Progenitor cell of endocrine pancreas (in vitro differentiated cells): ENCODE measurements at regions not wholly inside any gene's neighbourhood (a gene's known extent, or its start where the extent isn't known, plus 50 kb on each side); places are given as distances from the start of the nearest gene placed in this dataset.

ENCODE experiments used
- DNase-seq: peaks from one replicate; pipeline ENCODE4 v3.0.0; 2021; ENCODE audit warnings: low spot score; ENCODE audit not compliant: unreplicated experiment
- H3K27ac Mint-ChIP-seq: 2 replicates; pipeline ENCODE4 v1.8.0; 2021; ENCODE audit warnings: mild to moderate bottlenecking, moderate library complexity, mixed read lengths
- H3K27me3 Mint-ChIP-seq: 2 replicates; pipeline ENCODE4 v1.8.0; 2021; ENCODE audit warnings: mixed read lengths
- H3K36me3 Mint-ChIP-seq: 2 replicates; pipeline ENCODE4 v1.8.0; 2022; ENCODE audit warnings: mixed read lengths; ENCODE audit not compliant: insufficient read depth
- H3K4me1 Mint-ChIP-seq: 2 replicates; pipeline ENCODE4 v1.8.0; 2021; ENCODE audit warnings: low read depth, mixed read lengths
- H3K4me3 Mint-ChIP-seq: 2 replicates; pipeline ENCODE4 v1.8.0; 2021; ENCODE audit warnings: low read depth, mild to moderate bottlenecking, moderate library complexity, mixed read lengths
- H3K9me3 Mint-ChIP-seq: 2 replicates; pipeline ENCODE4 v1.8.0; 2021; ENCODE audit warnings: low read depth, mixed read lengths
- TF ChIP-seq, protein P1 (sequence below): fragments of 200-600 bp; sonication (generic); IDR thresholded peaks from one replicate; pipeline ENCODE4 v1.5.0; 2021; ENCODE audit warnings: antibody characterized with exemption, mild to moderate bottlenecking; ENCODE audit not compliant: unreplicated experiment

DNA sequence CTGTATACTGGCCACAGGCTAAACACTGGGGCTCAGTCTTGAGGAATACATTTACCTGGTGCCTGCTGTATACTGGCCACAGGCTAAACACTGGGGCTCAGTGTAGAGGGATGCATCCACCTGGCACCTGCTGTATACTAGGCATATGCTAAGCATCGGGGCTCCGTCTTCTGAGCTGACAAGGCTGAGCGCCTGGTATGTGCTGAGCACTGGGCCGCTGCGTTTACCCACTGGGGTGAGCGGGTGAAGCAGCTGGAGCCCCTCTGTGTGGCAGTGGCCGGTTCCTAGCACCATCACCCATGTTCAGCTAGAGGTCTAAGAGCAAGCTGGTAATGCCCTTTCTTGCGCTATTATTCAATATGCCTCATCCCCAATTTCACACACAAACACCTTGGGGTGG lies 93.4 kb downstream of the ADRA2C start:
- Mint-ChIP-seq H3K27ac (no peak overlapping the region), H3K27me3 (peaks cover 50% of the 10 kb centered on the region), H3K4me3 (no peak overlapping the region), H3K4me1 (peaks cover 1% of the 10 kb centered on the region), H3K9me3 (no peaks in the 10 kb centered on the region), H3K36me3 (no peaks in the 10 kb centered on the region)
- TF ChIP-seq, protein P1, sequence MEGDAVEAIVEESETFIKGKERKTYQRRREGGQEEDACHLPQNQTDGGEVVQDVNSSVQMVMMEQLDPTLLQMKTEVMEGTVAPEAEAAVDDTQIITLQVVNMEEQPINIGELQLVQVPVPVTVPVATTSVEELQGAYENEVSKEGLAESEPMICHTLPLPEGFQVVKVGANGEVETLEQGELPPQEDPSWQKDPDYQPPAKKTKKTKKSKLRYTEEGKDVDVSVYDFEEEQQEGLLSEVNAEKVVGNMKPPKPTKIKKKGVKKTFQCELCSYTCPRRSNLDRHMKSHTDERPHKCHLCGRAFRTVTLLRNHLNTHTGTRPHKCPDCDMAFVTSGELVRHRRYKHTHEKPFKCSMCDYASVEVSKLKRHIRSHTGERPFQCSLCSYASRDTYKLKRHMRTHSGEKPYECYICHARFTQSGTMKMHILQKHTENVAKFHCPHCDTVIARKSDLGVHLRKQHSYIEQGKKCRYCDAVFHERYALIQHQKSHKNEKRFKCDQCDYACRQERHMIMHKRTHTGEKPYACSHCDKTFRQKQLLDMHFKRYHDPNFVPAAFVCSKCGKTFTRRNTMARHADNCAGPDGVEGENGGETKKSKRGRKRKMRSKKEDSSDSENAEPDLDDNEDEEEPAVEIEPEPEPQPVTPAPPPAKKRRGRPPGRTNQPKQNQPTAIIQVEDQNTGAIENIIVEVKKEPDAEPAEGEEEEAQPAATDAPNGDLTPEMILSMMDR: no peak
- no peak for DNase-seq

GRCh38 chr4:3860061-3860912 lies 94.1 kb downstream of the ADRA2C start:
- H3K27ac Mint-ChIP-seq: no peak overlapping the region

DNA sequence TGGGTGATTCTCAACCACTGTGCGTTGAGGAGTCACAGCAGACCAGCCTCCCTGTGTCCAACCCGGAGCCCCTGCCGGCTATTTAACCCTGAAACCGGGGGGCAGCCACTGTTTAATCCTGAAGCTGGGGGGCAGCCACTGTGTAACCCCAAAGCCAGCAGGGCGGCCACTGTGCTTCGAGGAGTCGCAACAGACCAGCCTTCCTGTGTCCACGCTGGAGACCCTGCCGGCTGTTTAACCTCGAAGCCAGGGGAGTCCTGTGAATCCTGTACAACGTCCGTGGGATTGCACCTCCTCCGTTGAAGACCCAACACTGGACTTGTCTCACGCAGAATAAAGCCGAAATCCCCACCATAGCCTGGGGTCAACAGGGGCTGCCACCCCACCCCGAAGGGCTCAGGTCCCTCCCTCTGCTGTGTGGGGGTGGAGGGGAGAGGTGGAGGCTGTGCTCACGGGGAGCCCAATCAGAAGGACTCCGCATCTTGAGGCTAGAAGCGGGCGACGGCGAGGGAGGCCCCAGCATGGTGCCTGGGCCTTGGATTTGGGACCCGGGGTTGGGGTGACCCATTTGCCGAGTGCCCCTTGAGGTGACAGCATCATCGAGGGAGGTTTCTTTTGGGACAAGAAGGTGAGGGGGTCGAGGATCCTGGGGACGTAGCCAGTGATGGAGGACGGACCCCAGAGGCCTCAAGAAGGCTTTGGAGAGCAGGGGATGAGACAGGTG lies 94.9 kb downstream of the ADRA2C start:
- H3K4me1 Mint-ChIP-seq: peaks cover 1% of the 10 kb centered on the region
- H3K4me3 Mint-ChIP-seq: no peak overlapping the region
- TF ChIP-seq, protein P1: no peak
- H3K27ac Mint-ChIP-seq: no peak overlapping the region
- DNase-seq: no peak
- peaks cover 40% of the 10 kb centered on the region for H3K27me3 Mint-ChIP-seq
- no peaks in the 10 kb centered on the region for H3K9me3 Mint-ChIP-seq
- no peaks in the 10 kb centered on the region for H3K36me3 Mint-ChIP-seq

More at GRCh38 chr4:3860061-3860912, 94.1 kb downstream of the ADRA2C start:
- H3K36me3 Mint-ChIP-seq: no peaks in the 10 kb centered on the region
- no peaks in the 10 kb centered on the region for H3K9me3 Mint-ChIP-seq
- peaks cover 42% of the 10 kb centered on the region for H3K27me3 Mint-ChIP-seq
- no peak for DNase-seq
- H3K4me1 Mint-ChIP-seq: peaks cover 1% of the 10 kb centered on the region
- TF ChIP-seq, protein P1: no peak
- H3K4me3 Mint-ChIP-seq: no peak overlapping the region

- Mint-ChIP-seq H3K27me3 (peaks cover 34% of the 10 kb centered on the region), H3K4me3 (no peak overlapping the region)
These were observed 95.8 kb downstream of the ADRA2C start for GRCh38 chr4:3861720-3862639.

More at GRCh38 chr4:3861720-3862639, 95.8 kb downstream of the ADRA2C start:
- TF ChIP-seq, protein P1: no peak
- no peak overlapping the region for H3K27ac Mint-ChIP-seq
- no peaks in the 10 kb centered on the region for H3K9me3 Mint-ChIP-seq
- no peaks in the 10 kb centered on the region for H3K36me3 Mint-ChIP-seq
- no peak for DNase-seq
- H3K4me1 Mint-ChIP-seq: peaks cover 1% of the 10 kb centered on the region
